ENCODE measurements at regions not wholly inside any gene's neighbourhood (a gene's known extent, or its start where the extent isn't known, plus 50 kb on each side); places are given as distances from the start of the nearest gene placed in this dataset.

- WGBS (ENCODE audit: insufficient coverage), result 100% methylated on average over 2 of the region's 2 CpGs
- DNase-seq, result no peak
- Histone ChIP-seq H3K27ac (ENCODE audit: insufficient read depth in 1 of 2, low read depth in 1 of 2, low read length in 2 of 2, poor library complexity in 1 of 2, severe bottlenecking in 2 of 2) (no peak overlapping the region), H3K36me3 (ENCODE audit: control insufficient read depth in 4 of 4, insufficient read depth in 4 of 4, low read length in 3 of 4) (no peaks in the 10 kb centered on the region), H3K4me1 (ENCODE audit: control extremely low read depth in 1 of 4, control insufficient read depth in 4 of 4, insufficient read depth in 4 of 4, low read length in 3 of 4) (no peaks in the 10 kb centered on the region), H3K27me3 (replicated peaks in 2 of 5; ENCODE audit: control insufficient read depth in 4 of 5, insufficient read depth in 5 of 5, low read length in 4 of 5) (no peaks in the 10 kb centered on the region), H3K4me3 (ENCODE audit: control insufficient read depth in 1 of 7, extremely low read depth in 1 of 7, insufficient read depth in 4 of 7, low read depth in 2 of 7, low read length in 6 of 7) (no peak overlapping the region), H3K9me3 (ENCODE audit: control extremely low read depth in 1 of 5, control insufficient read depth in 4 of 5, insufficient read depth in 2 of 5, low read depth in 1 of 5, low read length in 4 of 5) (no peaks in the 10 kb centered on the region)
- ChIA-PET POLR2A (no interaction called here), CTCF (no interaction called here)
These were observed 163.2 kb downstream of the RSL24D1 start for GRCh38 chr15:55033574-55033973.

- Histone ChIP-seq H3K9me3 (ENCODE audit: control extremely low read depth in 1 of 5, control insufficient read depth in 4 of 5, insufficient read depth in 2 of 5, low read depth in 1 of 5, low read length in 4 of 5) (no peaks in the 10 kb centered on the region), H3K4me3 (ENCODE audit: control insufficient read depth in 1 of 7, extremely low read depth in 1 of 7, insufficient read depth in 4 of 7, low read depth in 2 of 7, low read length in 6 of 7) (no peak overlapping the region), H3K36me3 (ENCODE audit: control insufficient read depth in 4 of 4, insufficient read depth in 4 of 4, low read length in 3 of 4) (no peaks in the 10 kb centered on the region), H3K27me3 (replicated peaks in 2 of 5; ENCODE audit: control insufficient read depth in 4 of 5, insufficient read depth in 5 of 5, low read length in 4 of 5) (no peaks in the 10 kb centered on the region), H3K4me1 (ENCODE audit: control extremely low read depth in 1 of 4, control insufficient read depth in 4 of 4, insufficient read depth in 4 of 4, low read length in 3 of 4) (no peaks in the 10 kb centered on the region), H3K27ac (ENCODE audit: insufficient read depth in 1 of 2, low read depth in 1 of 2, low read length in 2 of 2, poor library complexity in 1 of 2, severe bottlenecking in 2 of 2) (no peak overlapping the region)
- 92% methylated on average over 2 of the region's 5 CpGs for WGBS (ENCODE audit: insufficient coverage)
- CTCF ChIA-PET, result no interaction called here
- no peak for DNase-seq
- POLR2A ChIA-PET, result no interaction called here
These were observed 165.0 kb downstream of the RSL24D1 start for GRCh38 chr15:55031727-55032126.

- DNase-seq, result no peak
- POLR2A ChIA-PET, result no interaction called here
- H3K27me3 ChIP-seq (replicated peaks in 2 of 5; ENCODE audit: control insufficient read depth in 4 of 5, insufficient read depth in 5 of 5, low read length in 4 of 5), result no peaks in the 10 kb centered on the region
- H3K36me3 ChIP-seq (ENCODE audit: control insufficient read depth in 4 of 4, insufficient read depth in 4 of 4, low read length in 3 of 4), result no peaks in the 10 kb centered on the region
- H3K27ac ChIP-seq (ENCODE audit: insufficient read depth in 1 of 2, low read depth in 1 of 2, low read length in 2 of 2, poor library complexity in 1 of 2, severe bottlenecking in 2 of 2), result no peak overlapping the region
- WGBS (ENCODE audit: insufficient coverage), result no CpG with 5 or more reads among the region's 1 CpG
- CTCF ChIA-PET, result no interaction called here
- H3K4me1 ChIP-seq (ENCODE audit: control extremely low read depth in 1 of 4, control insufficient read depth in 4 of 4, insufficient read depth in 4 of 4, low read length in 3 of 4), result no peaks in the 10 kb centered on the region
- no peaks in the 10 kb centered on the region for H3K9me3 ChIP-seq (ENCODE audit: control extremely low read depth in 1 of 5, control insufficient read depth in 4 of 5, insufficient read depth in 2 of 5, low read depth in 1 of 5, low read length in 4 of 5)
- H3K4me3 ChIP-seq (ENCODE audit: control insufficient read depth in 1 of 7, extremely low read depth in 1 of 7, insufficient read depth in 4 of 7, low read depth in 2 of 7, low read length in 6 of 7), result no peak overlapping the region
These were observed 170.4 kb downstream of the RSL24D1 start for GRCh38 chr15:55026381-55026780.

- ChIA-PET POLR2A (no interaction called here), CTCF (no interaction called here)
- Histone ChIP-seq H3K27me3 (replicated peaks in 2 of 5; ENCODE audit: control insufficient read depth in 4 of 5, insufficient read depth in 5 of 5, low read length in 4 of 5) (no peaks in the 10 kb centered on the region), H3K36me3 (ENCODE audit: control insufficient read depth in 4 of 4, insufficient read depth in 4 of 4, low read length in 3 of 4) (no peaks in the 10 kb centered on the region), H3K4me3 (ENCODE audit: control insufficient read depth in 1 of 7, extremely low read depth in 1 of 7, insufficient read depth in 4 of 7, low read depth in 2 of 7, low read length in 6 of 7) (no peak overlapping the region), H3K4me1 (ENCODE audit: control extremely low read depth in 1 of 4, control insufficient read depth in 4 of 4, insufficient read depth in 4 of 4, low read length in 3 of 4) (no peaks in the 10 kb centered on the region), H3K27ac (ENCODE audit: insufficient read depth in 1 of 2, low read depth in 1 of 2, low read length in 2 of 2, poor library complexity in 1 of 2, severe bottlenecking in 2 of 2) (no peak overlapping the region), H3K9me3 (ENCODE audit: control extremely low read depth in 1 of 5, control insufficient read depth in 4 of 5, insufficient read depth in 2 of 5, low read depth in 1 of 5, low read length in 4 of 5) (no peaks in the 10 kb centered on the region)
- no peak for DNase-seq
These were observed 179.1 kb downstream of the RSL24D1 start for GRCh38 chr15:55017635-55018034.

GRCh38 chr15:55016225-55016624 lies 180.5 kb downstream of the RSL24D1 start:
- ChIA-PET CTCF (no interaction called here), POLR2A (no interaction called here)
- H3K9me3 ChIP-seq (ENCODE audit: control extremely low read depth in 1 of 5, control insufficient read depth in 4 of 5, insufficient read depth in 2 of 5, low read depth in 1 of 5, low read length in 4 of 5), result no peaks in the 10 kb centered on the region
- H3K27ac ChIP-seq (ENCODE audit: insufficient read depth in 1 of 2, low read depth in 1 of 2, low read length in 2 of 2, poor library complexity in 1 of 2, severe bottlenecking in 2 of 2), result no peak overlapping the region
- DNase-seq, result no peak
- 99% methylated on average over 7 of the region's 7 CpGs for WGBS (ENCODE audit: insufficient coverage)
- H3K27me3 ChIP-seq (replicated peaks in 2 of 5; ENCODE audit: control insufficient read depth in 4 of 5, insufficient read depth in 5 of 5, low read length in 4 of 5), result no peaks in the 10 kb centered on the region
- no peak overlapping the region for H3K4me3 ChIP-seq (ENCODE audit: control insufficient read depth in 1 of 7, extremely low read depth in 1 of 7, insufficient read depth in 4 of 7, low read depth in 2 of 7, low read length in 6 of 7)
- H3K36me3 ChIP-seq (ENCODE audit: control insufficient read depth in 4 of 4, insufficient read depth in 4 of 4, low read length in 3 of 4), result no peaks in the 10 kb centered on the region
- H3K4me1 ChIP-seq (ENCODE audit: control extremely low read depth in 1 of 4, control insufficient read depth in 4 of 4, insufficient read depth in 4 of 4, low read length in 3 of 4), result no peaks in the 10 kb centered on the region

- Histone ChIP-seq H3K4me1 (ENCODE audit: control extremely low read depth in 1 of 4, control insufficient read depth in 4 of 4, insufficient read depth in 4 of 4, low read length in 3 of 4) (no peaks in the 10 kb centered on the region), H3K36me3 (ENCODE audit: control insufficient read depth in 4 of 4, insufficient read depth in 4 of 4, low read length in 3 of 4) (no peaks in the 10 kb centered on the region), H3K9me3 (ENCODE audit: control extremely low read depth in 1 of 5, control insufficient read depth in 4 of 5, insufficient read depth in 2 of 5, low read depth in 1 of 5, low read length in 4 of 5) (no peaks in the 10 kb centered on the region), H3K27me3 (replicated peaks in 2 of 5; ENCODE audit: control insufficient read depth in 4 of 5, insufficient read depth in 5 of 5, low read length in 4 of 5) (no peaks in the 10 kb centered on the region), H3K4me3 (ENCODE audit: control insufficient read depth in 1 of 7, extremely low read depth in 1 of 7, insufficient read depth in 4 of 7, low read depth in 2 of 7, low read length in 6 of 7) (no peak overlapping the region), H3K27ac (ENCODE audit: insufficient read depth in 1 of 2, low read depth in 1 of 2, low read length in 2 of 2, poor library complexity in 1 of 2, severe bottlenecking in 2 of 2) (no peak overlapping the region)
- CTCF ChIA-PET, result no interaction called here
- no CpG with 5 or more reads among the region's 3 CpGs for WGBS (ENCODE audit: insufficient coverage)
- POLR2A ChIA-PET, result no interaction called here
- DNase-seq, result no peak
These were observed 181.7 kb downstream of the RSL24D1 start for GRCh38 chr15:55015093-55015445.

DNA sequence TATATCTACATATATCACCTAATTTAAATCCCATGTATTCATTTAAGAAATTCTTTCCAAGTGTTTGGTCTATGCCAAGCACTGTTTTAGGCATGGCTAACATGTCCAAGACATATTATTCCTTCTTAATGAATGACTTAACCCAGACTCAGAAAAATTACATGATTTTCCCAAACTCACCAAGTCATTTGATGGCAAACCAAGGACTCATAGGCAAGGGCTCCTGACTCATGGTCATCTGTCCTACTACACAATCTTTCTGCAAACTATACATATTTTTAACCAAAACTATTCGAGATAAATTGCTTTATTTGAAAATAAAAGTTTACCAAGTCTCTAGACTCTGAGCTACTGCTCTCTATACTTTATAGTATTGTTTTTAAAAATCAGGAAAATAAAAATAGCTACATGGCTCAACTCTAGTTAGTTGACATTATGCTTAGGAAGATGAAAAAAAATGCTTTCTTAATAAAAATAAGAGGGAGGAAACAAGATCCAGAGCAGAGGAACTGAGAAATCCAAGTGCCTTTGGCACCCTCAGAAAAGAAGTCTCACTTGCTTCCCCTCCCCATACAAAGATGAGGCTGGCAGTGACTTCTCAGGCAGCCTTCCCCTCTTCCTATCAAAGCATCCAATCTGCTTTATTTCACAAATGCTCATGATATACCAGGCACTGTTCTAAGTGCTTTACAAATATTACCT lies 182.2 kb downstream of the RSL24D1 start:
- ChIA-PET POLR2A (no interaction called here), CTCF (interaction anchor here (0.7 kb wide), 1 partner anchor 17 kb away, joined by 3 read pairs; no protein-coding TSS in a partner anchor)
- no CpG with 5 or more reads among the region's 1 CpG for WGBS (ENCODE audit: insufficient coverage)

More for the DNA sequence above, 182.2 kb downstream of the RSL24D1 start:
- Histone ChIP-seq H3K4me1 (ENCODE audit: control extremely low read depth in 1 of 4, control insufficient read depth in 4 of 4, insufficient read depth in 4 of 4, low read length in 3 of 4) (no peaks in the 10 kb centered on the region), H3K4me3 (ENCODE audit: control insufficient read depth in 1 of 7, extremely low read depth in 1 of 7, insufficient read depth in 4 of 7, low read depth in 2 of 7, low read length in 6 of 7) (no peak overlapping the region), H3K36me3 (ENCODE audit: control insufficient read depth in 4 of 4, insufficient read depth in 4 of 4, low read length in 3 of 4) (no peaks in the 10 kb centered on the region), H3K27me3 (replicated peaks in 2 of 5; ENCODE audit: control insufficient read depth in 4 of 5, insufficient read depth in 5 of 5, low read length in 4 of 5) (no peaks in the 10 kb centered on the region), H3K9me3 (ENCODE audit: control extremely low read depth in 1 of 5, control insufficient read depth in 4 of 5, insufficient read depth in 2 of 5, low read depth in 1 of 5, low read length in 4 of 5) (no peaks in the 10 kb centered on the region), H3K27ac (ENCODE audit: insufficient read depth in 1 of 2, low read depth in 1 of 2, low read length in 2 of 2, poor library complexity in 1 of 2, severe bottlenecking in 2 of 2) (no peak overlapping the region)
- DNase-seq, result no peak
